LHCN-M2 (cell line): ENCODE measurements at regions not wholly inside any gene's neighbourhood (a gene's known extent, or its start where the extent isn't known, plus 50 kb on each side); places are given as distances from the start of the nearest gene placed in this dataset.

Experiments used
- DNase-seq: peaks from one replicate; pipeline ENCODE4 v3.0.0-alpha.2; 2012; ENCODE audit warnings: low read depth

GRCh38 chr1:229953736-229954326 is 113.2 kb upstream of the GALNT2 start:
- DNase-seq, result no peak

- no peak for DNase-seq
Observed at GRCh38 chr1:229964281-229964680, 102.8 kb upstream of the GALNT2 start.

- DNase-seq, result no peak
Observed at GRCh38 chr1:229970714-229971113, 96.3 kb upstream of the GALNT2 start.

GRCh38 chr1:229971141-229971540 is 95.9 kb upstream of the GALNT2 start:
- no peak for DNase-seq

GRCh38 chr1:229972600-229973296 is 94.3 kb upstream of the GALNT2 start:
- no peak for DNase-seq

GRCh38 chr1:229973297-229973612 is 93.8 kb upstream of the GALNT2 start:
- DNase-seq, result no peak

- no peak for DNase-seq
Observed at GRCh38 chr1:229975047-229975446, 92.0 kb upstream of the GALNT2 start.

- DNase-seq, result peak; percentile 57
Observed at GRCh38 chr1:229980009-229980408, 87.0 kb upstream of the GALNT2 start.

- DNase-seq, result no peak
Observed at GRCh38 chr1:229981736-229982135, 85.3 kb upstream of the GALNT2 start.

- no peak for DNase-seq
Observed at GRCh38 chr1:229984310-229984991, 82.6 kb upstream of the GALNT2 start.

GRCh38 chr1:229984992-229985612 is 81.9 kb upstream of the GALNT2 start:
- DNase-seq, result no peak

- no peak for DNase-seq
Observed at GRCh38 chr1:229985613-229986010, 81.4 kb upstream of the GALNT2 start.

- no peak for DNase-seq
Observed at GRCh38 chr1:229986737-229987337, 80.2 kb upstream of the GALNT2 start.

- no peak for DNase-seq
Observed at GRCh38 chr1:229987953-229988352, 79.1 kb upstream of the GALNT2 start.

- no peak for DNase-seq
Observed at GRCh38 chr1:229988534-229988933, 78.5 kb upstream of the GALNT2 start.

GRCh38 chr1:229989591-229990248 is 77.3 kb upstream of the GALNT2 start:
- no peak for DNase-seq

- no peak for DNase-seq
Observed at GRCh38 chr1:229990326-229990725, 76.7 kb upstream of the GALNT2 start.

- no peak for DNase-seq
Observed at GRCh38 chr1:229991104-229991513, 75.9 kb upstream of the GALNT2 start.

- no peak for DNase-seq
Observed at GRCh38 chr1:229991724-229992333, 75.2 kb upstream of the GALNT2 start.

- DNase-seq, result no peak
Observed at GRCh38 chr1:229993060-229993459, 74.0 kb upstream of the GALNT2 start.

- DNase-seq, result no peak
Observed at GRCh38 chr1:229993894-229994293, 73.1 kb upstream of the GALNT2 start.
